Upper lobe of left lung (tissue), 6 donors: ENCODE measurements at regions not wholly inside any gene's neighbourhood (a gene's known extent, or its start where the extent isn't known, plus 50 kb on each side); places are given as distances from the start of the nearest gene placed in this dataset.

ENCODE experiments used
- ATAC-seq, 2 donors: fragments of 200-7000 bp; cut with Tn5 transposase; one replicate each; pipeline ENCODE4 v1.9.1; 2022; ENCODE audit warnings: mild to moderate bottlenecking in 2 of 2, moderate library complexity in 2 of 2; ENCODE audit not compliant: low FRiP score in 2 of 2
- DNase-seq, 2 donors: peaks; one replicate each; pipeline ENCODE4 v3.0.0-alpha.2; 2019 to 2020
- H3K27ac ChIP-seq, 4 donors: fragments of 200-600 bp; sonication (generic); one replicate each; pipeline ENCODE4 v1.5.1; 2016 to 2019
- H3K27me3 ChIP-seq, 4 donors: fragments of 200-600 bp; sonication (generic); one replicate each; pipeline ENCODE4 v1.5.1; 2017 to 2019
- H3K36me3 ChIP-seq, 4 donors: fragments of 200-600 bp; sonication (generic); one replicate each; pipeline ENCODE4 v1.5.1; 2016 to 2019
- H3K4me1 ChIP-seq, 4 donors: fragments of 200-600 bp; sonication (generic); one replicate each; pipeline ENCODE4 v1.5.1; 2018 to 2019
- H3K4me3 ChIP-seq, 4 donors: fragments of 200-600 bp; sonication (generic); one replicate each; pipeline ENCODE4 v1.5.1; 2017 to 2019; ENCODE audit warnings: mild to moderate bottlenecking in 2 of 4, moderate library complexity in 1 of 4
- H3K9me3 ChIP-seq, 4 donors: fragments of 200-600 bp; sonication (generic); one replicate each; pipeline ENCODE4 v1.5.1; 2018 to 2019
- CTCF ChIP-seq, 6 experiments: fragments of 450-650 bp in 4 of 6; fragments of 200-600 bp in 2 of 6; sonication (generic) in 2 of 6; IDR thresholded peaks; one replicate each; pipeline ENCODE4 v1.5.1; 2016 to 2019; ENCODE audit warnings: antibody characterized with exemption in 6 of 6
- EP300 ChIP-seq, 4 donors: sonication (generic); formaldehyde crosslinking; IDR thresholded peaks; one replicate each; pipeline ENCODE4 v1.5.1; 2017; ENCODE audit warnings: antibody characterized with exemption in 4 of 4, control low read depth in 2 of 4
- POLR2A ChIP-seq, 4 donors: fragments of 450-650 bp; IDR thresholded peaks; one replicate each; pipeline ENCODE4 v1.5.1; 2016 to 2017; ENCODE audit warnings: antibody characterized with exemption in 4 of 4, mild to moderate bottlenecking in 2 of 4
- POLR2AphosphoS5 ChIP-seq, 2 donors: sonication (generic); formaldehyde crosslinking; IDR thresholded peaks; one replicate each; pipeline ENCODE4 v1.5.1; 2017; ENCODE audit warnings: antibody characterized with exemption in 2 of 2
- WGBS, 2 donors: methylation state at CpG; one replicate each; pipeline ENCODE4 v1.1.5; 2017 to 2018; 5-methylcytosine and 5-hydroxymethylcytosine counted together
- donor health status: DM: no; HTN: no; CAD: no; lungs with moderate emphysema.
- donor health status: DM: no; HTN: yes; CAD: no; lungs with severe emphysema.

- Histone ChIP-seq H3K9me3 (peaks cover 0 to 3% (median 0%) of the 10 kb centered on the region in 4 donors), H3K36me3 (no peaks in the 10 kb centered on the region), H3K4me3 (no peak overlapping the region), H3K27ac (no peak overlapping the region), H3K27me3 (no peaks in the 10 kb centered on the region), H3K4me1 (no peaks in the 10 kb centered on the region)
- 69% methylated on average over 11 of the region's 11 CpGs; no CpG with 5 or more reads in 1 of the 2 donors for WGBS, 2 donors
- TF ChIP-seq CTCF (IDR thresholded peaks at IDR 0.05) = no peak
- DNase-seq = peak in 1 of 2 donors; percentile 45
- ATAC-seq = no peak
Observed at GRCh38 chr3:127092776-127093175, 100.2 kb upstream of the PRR23E start.

GRCh38 chr3:127093312-127093711 lies 99.6 kb upstream of the PRR23E start:
- Histone ChIP-seq H3K27me3 (no peaks in the 10 kb centered on the region), H3K4me1 (no peaks in the 10 kb centered on the region), H3K4me3 (no peak overlapping the region), H3K9me3 (peaks cover 0 to 3% (median 0%) of the 10 kb centered on the region in 4 donors), H3K36me3 (no peaks in the 10 kb centered on the region), H3K27ac (no peak overlapping the region)
- TF ChIP-seq POLR2A (IDR thresholded peaks at IDR 0.05) (no peak), POLR2AphosphoS5 (IDR thresholded peaks at IDR 0.05) (no peak), CTCF (IDR thresholded peaks at IDR 0.05) (no peak), EP300 (IDR thresholded peaks at IDR 0.05) (no peak)
- WGBS, 2 donors = 76 to 78% methylated on average over 8 to 9 of the region's 9 CpGs
- no peak for ATAC-seq
- DNase-seq = peak in 1 of 2 donors; percentile 49

DNA sequence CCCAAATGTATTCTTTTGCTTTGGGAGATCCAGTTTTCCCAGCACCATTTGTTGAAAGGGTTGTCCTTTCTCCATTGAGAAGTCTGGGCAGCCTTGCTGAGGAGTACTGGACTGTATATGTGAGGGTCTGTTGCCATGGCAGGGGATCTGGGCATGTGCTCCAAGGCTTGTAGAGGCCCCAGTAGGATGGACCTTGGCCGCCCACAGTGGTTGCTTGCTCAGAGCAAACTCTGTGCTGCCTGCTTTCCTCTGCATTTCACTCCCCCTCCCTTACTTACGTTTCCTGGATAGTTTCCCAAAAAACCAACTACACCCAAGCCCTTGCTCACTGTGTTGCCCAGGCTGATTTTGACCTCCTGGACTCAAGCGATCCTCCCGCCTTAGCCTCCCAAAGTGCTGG lies 97.2 kb upstream of the PRR23E start:
- no peaks in the 10 kb centered on the region for H3K36me3 ChIP-seq
- no peaks in the 10 kb centered on the region for H3K4me1 ChIP-seq
- no peak for ATAC-seq
- no peak for TF ChIP-seq CTCF (IDR thresholded peaks at IDR 0.05)
- TF ChIP-seq EP300 (IDR thresholded peaks at IDR 0.05) = no peak
- TF ChIP-seq POLR2AphosphoS5 (IDR thresholded peaks at IDR 0.05) = no peak
- no peak for TF ChIP-seq POLR2A (IDR thresholded peaks at IDR 0.05)
- H3K9me3 ChIP-seq = peaks cover 0 to 3% (median 0%) of the 10 kb centered on the region in 4 donors
- no peak overlapping the region for H3K4me3 ChIP-seq
- no peak for DNase-seq
- no peaks in the 10 kb centered on the region for H3K27me3 ChIP-seq
- no peak overlapping the region for H3K27ac ChIP-seq
- 68 to 84% methylated on average over 4 of the region's 4 CpGs for WGBS, 2 donors

DNA sequence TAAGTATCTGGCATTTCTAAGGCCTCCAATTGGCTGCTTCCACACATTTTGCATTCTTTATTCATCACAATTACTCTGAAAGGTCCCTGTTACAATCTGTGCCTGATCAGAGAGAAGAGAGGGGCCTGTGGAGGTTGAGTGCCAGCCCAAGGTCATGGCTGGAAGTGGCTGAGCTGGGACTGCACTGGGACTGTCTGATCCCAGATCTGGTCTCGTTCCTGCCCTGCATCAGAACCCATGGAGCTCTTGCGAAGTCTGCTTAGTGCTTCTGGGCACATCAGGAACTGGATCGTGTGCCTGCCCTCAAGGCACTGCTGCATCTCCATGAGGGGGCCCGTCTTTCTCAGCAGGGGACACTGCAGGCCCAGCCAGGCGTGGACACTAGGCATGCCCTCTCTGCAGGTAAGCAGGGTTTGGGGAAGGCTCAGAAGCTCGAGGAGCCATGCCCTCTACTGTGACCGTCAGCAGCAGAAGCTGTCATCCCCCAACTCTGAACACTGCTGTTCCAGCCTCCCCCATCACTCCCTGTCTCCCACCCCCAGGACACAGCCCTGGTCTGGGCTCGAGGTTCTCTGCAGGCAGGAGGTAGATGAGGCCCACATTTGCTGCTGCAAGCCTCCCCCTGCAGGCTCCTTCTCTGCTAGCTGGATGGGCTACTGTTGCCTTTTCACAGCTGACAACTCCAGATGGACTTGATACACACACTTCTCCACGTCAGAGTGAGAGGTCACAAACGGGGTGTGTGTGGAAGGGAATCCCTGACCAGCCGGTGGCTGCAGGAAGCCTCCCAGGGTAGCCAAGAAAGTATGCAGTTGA lies 96.5 kb upstream of the PRR23E start:
- TF ChIP-seq EP300 (IDR thresholded peaks at IDR 0.05) = no peak
- TF ChIP-seq CTCF (IDR thresholded peaks at IDR 0.05) = no peak
- no peak for TF ChIP-seq POLR2AphosphoS5 (IDR thresholded peaks at IDR 0.05)
- TF ChIP-seq POLR2A (IDR thresholded peaks at IDR 0.05) = no peak
- Histone ChIP-seq H3K9me3 (peaks cover 0 to 3% (median 0%) of the 10 kb centered on the region in 4 donors), H3K4me3 (no peak overlapping the region), H3K4me1 (no peaks in the 10 kb centered on the region), H3K27me3 (no peaks in the 10 kb centered on the region), H3K27ac (no peak overlapping the region), H3K36me3 (no peaks in the 10 kb centered on the region)
- ATAC-seq = no peak
- no peak for DNase-seq
- WGBS, 2 donors = 50 to 78% methylated on average over 7 to 11 of the region's 11 CpGs

DNA sequence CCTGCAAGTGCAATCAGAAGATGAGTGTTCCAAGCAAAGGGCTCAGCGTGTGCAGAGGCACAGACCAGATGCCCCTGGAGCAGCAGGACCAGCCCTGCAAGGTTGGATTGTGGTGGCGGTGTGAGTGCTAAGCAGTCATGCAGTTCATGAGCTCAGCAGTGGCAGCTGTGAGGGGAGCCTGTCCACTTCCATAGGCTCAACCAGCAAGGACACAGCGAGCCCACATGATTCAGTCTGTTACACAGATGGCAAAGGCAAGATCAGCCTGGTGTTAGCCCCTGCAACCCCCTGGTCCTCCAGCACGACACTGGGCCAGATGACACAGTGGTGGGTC lies 95.9 kb upstream of the PRR23E start:
- ATAC-seq (no peak), DNase-seq (no peak)
- H3K36me3 ChIP-seq = no peaks in the 10 kb centered on the region
- peaks cover 0 to 3% (median 0%) of the 10 kb centered on the region in 4 donors for H3K9me3 ChIP-seq
- no peaks in the 10 kb centered on the region for H3K27me3 ChIP-seq
- 81% methylated on average over 2 to 4 of the region's 4 CpGs for WGBS, 2 donors
- H3K4me3 ChIP-seq = no peak overlapping the region
- H3K4me1 ChIP-seq = no peaks in the 10 kb centered on the region
- no peak overlapping the region for H3K27ac ChIP-seq
- TF ChIP-seq EP300 (IDR thresholded peaks at IDR 0.05) (no peak), CTCF (IDR thresholded peaks at IDR 0.05) (no peak), POLR2AphosphoS5 (IDR thresholded peaks at IDR 0.05) (no peak), POLR2A (IDR thresholded peaks at IDR 0.05) (no peak)
